ENCODE measurements at regions not wholly inside any gene's neighbourhood (a gene's known extent, or its start where the extent isn't known, plus 50 kb on each side); places are given as distances from the start of the nearest gene placed in this dataset.

- Histone ChIP-seq H3K9me3 (ENCODE audit: control insufficient read depth, insufficient read depth, low read depth, low read length) (no peaks in the 10 kb centered on the region), H3K27ac (ENCODE audit: extremely low read depth, low read depth, low read length) (no peak overlapping the region), H3K36me3 (ENCODE audit: control insufficient read depth in 2 of 2, insufficient read depth in 1 of 2, low read length in 2 of 2) (no peaks in the 10 kb centered on the region), H3K4me1 (ENCODE audit: control insufficient read depth, insufficient read depth, low read length) (no peaks in the 10 kb centered on the region), H3K4me3 (ENCODE audit: low read depth, low read length) (no peak overlapping the region)
- ChIA-PET POLR2A (no interaction called here), CTCF (no interaction called here)
- no peak for TF ChIP-seq ZBTB17 (tag by site-specific recombination; IDR thresholded peaks at IDR 0.05)
- no peak for TF ChIP-seq ZNF184 (tag by site-specific recombination; IDR thresholded peaks at IDR 0.05)
- no peak for TF ChIP-seq ZNF791 (tag by site-specific recombination; IDR thresholded peaks at IDR 0.05)
- TF ChIP-seq ZBTB6 (tag by site-specific recombination; IDR thresholded peaks at IDR 0.05) = no peak
- no peak for TF ChIP-seq ZNF513 (tag by site-specific recombination; IDR thresholded peaks at IDR 0.05)
- TF ChIP-seq ZNF501 (tag by site-specific recombination; IDR thresholded peaks at IDR 0.05) = no peak
- no peak for TF ChIP-seq ZNF26 (tag by site-specific recombination; IDR thresholded peaks at IDR 0.05)
Observed at GRCh38 chr13:106989876-106990275, 421.9 kb upstream of the ARGLU1 start.

- no peak overlapping the region for H3K4me3 ChIP-seq (ENCODE audit: low read depth, low read length)
- H3K36me3 ChIP-seq (ENCODE audit: control insufficient read depth in 2 of 2, insufficient read depth in 1 of 2, low read length in 2 of 2) = no peaks in the 10 kb centered on the region
- TF ChIP-seq ZNF146 (tag by site-specific recombination; IDR thresholded peaks at IDR 0.05) (no peak), ZNF248 (tag by site-specific recombination; IDR thresholded peaks at IDR 0.05) (no peak), ZNF391 (tag by site-specific recombination; IDR thresholded peaks at IDR 0.05; ENCODE audit: borderline replicate concordance, low read depth) (no peak), ZNF2 (tag by site-specific recombination; IDR thresholded peaks at IDR 0.05) (no peak), YY1 (tag by site-specific recombination; IDR thresholded peaks at IDR 0.05) (no peak), ZNF362 (tag by site-specific recombination; IDR thresholded peaks at IDR 0.05) (no peak), ZNF10 (tag by site-specific recombination; IDR thresholded peaks at IDR 0.05) (no peak), ZNF274 (IDR thresholded peaks at IDR 0.05; ENCODE audit: low read length) (no peak), ZNF274 (tag by site-specific recombination; IDR thresholded peaks at IDR 0.05; ENCODE audit: borderline replicate concordance) (no peak), ZNF223 (tag by site-specific recombination; IDR thresholded peaks at IDR 0.05) (no peak), ZNF654 (tag by site-specific recombination; IDR thresholded peaks at IDR 0.05; ENCODE audit: low read depth) (no peak), ZNF114 (tag by site-specific recombination; IDR thresholded peaks at IDR 0.05) (no peak), ZNF76 (tag by site-specific recombination; IDR thresholded peaks at IDR 0.05; ENCODE audit: borderline replicate concordance, low read depth) (no peak), ZNF558 (tag by site-specific recombination; IDR thresholded peaks at IDR 0.05) (no peak), ZNF16 (tag by site-specific recombination; IDR thresholded peaks at IDR 0.05; ENCODE audit: low read depth) (no peak)
- POLR2A ChIA-PET = no interaction called here
- CTCF ChIA-PET = no interaction called here
- H3K4me1 ChIP-seq (ENCODE audit: control insufficient read depth, insufficient read depth, low read length) = no peaks in the 10 kb centered on the region
- H3K27ac ChIP-seq (ENCODE audit: extremely low read depth, low read depth, low read length) = no peak overlapping the region
- H3K9me3 ChIP-seq (ENCODE audit: control insufficient read depth, insufficient read depth, low read depth, low read length) = no peaks in the 10 kb centered on the region
Observed at GRCh38 chr13:106987427-106987785, 419.5 kb upstream of the ARGLU1 start.
